ENCODE measurements at regions not wholly inside any gene's neighbourhood (a gene's known extent, or its start where the extent isn't known, plus 50 kb on each side); places are given as distances from the start of the nearest gene placed in this dataset.
"Not testable (repeated sequence)": the region's sequence is repeated elsewhere in the genome, so short reads cannot be mapped to it uniquely, and the experiment has no call there.

- DNase-seq (ENCODE audit: low read depth) = no peak
These were observed 72.7 kb upstream of the SLC4A7 start for GRCh38 chr3:27556887-27557286.

- DNase-seq (ENCODE audit: low read depth) = no peak
These were observed 70.5 kb upstream of the SLC4A7 start for GRCh38 chr3:27554706-27555105.

- no peak for DNase-seq (ENCODE audit: low read depth)
These were observed 69.8 kb upstream of the SLC4A7 start for GRCh38 chr3:27553886-27554540.

GRCh38 chr3:27552708-27553107 is 68.5 kb upstream of the SLC4A7 start:
- not testable (repeated sequence) for DNase-seq (ENCODE audit: low read depth)

GRCh38 chr3:27551413-27551812 is 67.2 kb upstream of the SLC4A7 start:
- DNase-seq (ENCODE audit: low read depth) = not testable (repeated sequence)

GRCh38 chr3:27545061-27545460 is 60.9 kb upstream of the SLC4A7 start:
- no peak for DNase-seq (ENCODE audit: low read depth)

GRCh38 chr3:27544372-27544865 is 60.2 kb upstream of the SLC4A7 start:
- DNase-seq (ENCODE audit: low read depth) = no peak

- DNase-seq (ENCODE audit: low read depth) = no peak
These were observed 58.3 kb upstream of the SLC4A7 start for GRCh38 chr3:27542476-27542875.

GRCh38 chr3:27540231-27540630 is 56.0 kb upstream of the SLC4A7 start:
- DNase-seq (ENCODE audit: low read depth) = no peak

GRCh38 chr3:27536491-27536890 is 52.3 kb upstream of the SLC4A7 start:
- no peak for DNase-seq (ENCODE audit: low read depth)

- DNase-seq (ENCODE audit: low read depth) = no peak
These were observed 51.7 kb upstream of the SLC4A7 start for GRCh38 chr3:27535809-27536392.

- DNase-seq (ENCODE audit: low read depth) = peak; percentile 6
These were observed 49.8 kb upstream of the SLC4A7 start for GRCh38 chr3:27533718-27534573.
